Common myeloid progenitor, CD34-positive (primary cell): ENCODE measurements at regions not wholly inside any gene's neighbourhood (a gene's known extent, or its start where the extent isn't known, plus 50 kb on each side); places are given as distances from the start of the nearest gene placed in this dataset.
"Not testable (repeated sequence)": the region's sequence is repeated elsewhere in the genome, so short reads cannot be mapped to it uniquely, and the experiment has no call there.

Experiments used
- CTCF ChIA-PET: fragments of 350-600 bp; sonication (Branson Sonifier 250); formaldehyde crosslinking; loops from one replicate; lab custom pipeline; 2021; ENCODE audit warnings: antibody characterized with exemption; lab: Charles Lee
- POLR2A ChIA-PET: fragments of 350-600 bp; sonication (Branson Sonifier 250); formaldehyde crosslinking; loops from one replicate; lab custom pipeline; 2021; ENCODE audit warnings: antibody characterized with exemption; lab: Charles Lee
- DNase-seq, 3 donors: peaks; one replicate each; pipeline versions ENCODE4 v3.0.0 to v3.0.0-alpha.2; 2013
- H3K27ac ChIP-seq, 2 experiments: 1 replicate in 1 of 2; 2 replicates in 1 of 2; pipeline ENCODE4 v1.7.0; 2013; ENCODE audit warnings: inconsistent platforms in 2 of 2, low read length in 2 of 2, mild to moderate bottlenecking in 2 of 2, low read depth in 1 of 2, moderate library complexity in 1 of 2; ENCODE audit not compliant: severe bottlenecking in 2 of 2, insufficient read depth in 1 of 2, poor library complexity in 1 of 2
- H3K27me3 ChIP-seq, 5 experiments: replicated peaks in 2 of 5; 1 replicate in 3 of 5; 2 replicates in 2 of 5; pipeline versions ENCODE4 v1.6.1 to v1.7.0; 2013; ENCODE audit warnings: low read length in 4 of 5, mild to moderate bottlenecking in 2 of 5, moderate library complexity in 2 of 5, inconsistent platforms in 1 of 5; ENCODE audit not compliant: insufficient read depth in 5 of 5, control insufficient read depth in 4 of 5
- H3K36me3 ChIP-seq, 4 experiments: 1 replicate in 2 of 4; 2 replicates in 2 of 4; pipeline versions ENCODE4 v1.6.1 to v1.7.0; 2013; ENCODE audit warnings: low read length in 3 of 4, control low read depth in 1 of 4, mild to moderate bottlenecking in 1 of 4; ENCODE audit not compliant: control insufficient read depth in 4 of 4, insufficient read depth in 4 of 4
- H3K4me1 ChIP-seq, 4 experiments: 1 replicate in 3 of 4; 2 replicates in 1 of 4; pipeline versions ENCODE4 v1.6.1 to v1.7.1; 2013; ENCODE audit warnings: low read length in 3 of 4, mild to moderate bottlenecking in 3 of 4, control low read depth in 1 of 4, inconsistent platforms in 1 of 4, moderate library complexity in 1 of 4; ENCODE audit not compliant: control insufficient read depth in 4 of 4, insufficient read depth in 4 of 4; ENCODE audit errors: control extremely low read depth in 1 of 4
- H3K4me3 ChIP-seq, 7 experiments: 1 replicate in 4 of 7; 2 replicates in 3 of 7; pipeline versions ENCODE4 v1.5.1 to v1.7.0; 2013; ENCODE audit warnings: mild to moderate bottlenecking in 7 of 7, low read length in 6 of 7, moderate library complexity in 6 of 7, inconsistent platforms in 2 of 7, low read depth in 2 of 7, control low read depth in 1 of 7; ENCODE audit not compliant: insufficient read depth in 4 of 7, control insufficient read depth in 1 of 7; ENCODE audit errors: extremely low read depth in 1 of 7
- H3K9me3 ChIP-seq, 5 experiments: 1 replicate in 4 of 5; 2 replicates in 1 of 5; pipeline versions ENCODE4 v1.6.1 to v1.7.1; 2013; ENCODE audit warnings: low read length in 4 of 5, mild to moderate bottlenecking in 2 of 5, inconsistent platforms in 1 of 5, low read depth in 1 of 5, moderate library complexity in 1 of 5; ENCODE audit not compliant: control insufficient read depth in 4 of 5, insufficient read depth in 2 of 5; ENCODE audit errors: control extremely low read depth in 1 of 5
- WGBS: methylation state at CpG from one replicate; pipeline ENCODE4 v1.1.5; 2013; ENCODE audit not compliant: insufficient coverage; 5-methylcytosine and 5-hydroxymethylcytosine counted together

DNA sequence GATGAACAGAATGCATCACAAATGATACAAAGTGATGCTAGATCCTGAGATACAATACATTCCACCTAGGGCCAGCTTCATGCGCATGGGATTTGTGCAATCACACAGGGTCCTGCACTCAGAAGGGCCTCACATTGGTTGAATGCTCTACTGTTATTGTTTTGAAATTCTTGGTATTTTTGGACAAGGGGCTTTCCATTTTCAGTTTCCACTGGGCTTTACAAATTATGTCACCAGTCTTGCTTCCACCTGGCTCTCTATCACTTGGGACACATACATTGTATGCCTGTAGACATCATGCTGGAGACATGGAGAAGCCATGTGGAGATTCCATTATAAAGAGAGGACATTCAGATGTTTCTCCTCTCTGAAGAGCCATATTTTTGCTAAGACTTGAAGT, 155.8 kb downstream of the NAA11 start:
- Histone ChIP-seq H3K4me3 (no peak overlapping the region), H3K27me3 (no peaks in the 10 kb centered on the region), H3K27ac (no peak overlapping the region), H3K36me3 (no peaks in the 10 kb centered on the region), H3K9me3 (no peaks in the 10 kb centered on the region), H3K4me1 (peaks cover 0 to 3% (median 0%) of the 10 kb centered on the region in 4 experiments)
- CTCF ChIA-PET: no interaction called here
- no peak for DNase-seq
- POLR2A ChIA-PET: no interaction called here
- WGBS: no CpG with 5 or more reads among the region's 1 CpG

DNA sequence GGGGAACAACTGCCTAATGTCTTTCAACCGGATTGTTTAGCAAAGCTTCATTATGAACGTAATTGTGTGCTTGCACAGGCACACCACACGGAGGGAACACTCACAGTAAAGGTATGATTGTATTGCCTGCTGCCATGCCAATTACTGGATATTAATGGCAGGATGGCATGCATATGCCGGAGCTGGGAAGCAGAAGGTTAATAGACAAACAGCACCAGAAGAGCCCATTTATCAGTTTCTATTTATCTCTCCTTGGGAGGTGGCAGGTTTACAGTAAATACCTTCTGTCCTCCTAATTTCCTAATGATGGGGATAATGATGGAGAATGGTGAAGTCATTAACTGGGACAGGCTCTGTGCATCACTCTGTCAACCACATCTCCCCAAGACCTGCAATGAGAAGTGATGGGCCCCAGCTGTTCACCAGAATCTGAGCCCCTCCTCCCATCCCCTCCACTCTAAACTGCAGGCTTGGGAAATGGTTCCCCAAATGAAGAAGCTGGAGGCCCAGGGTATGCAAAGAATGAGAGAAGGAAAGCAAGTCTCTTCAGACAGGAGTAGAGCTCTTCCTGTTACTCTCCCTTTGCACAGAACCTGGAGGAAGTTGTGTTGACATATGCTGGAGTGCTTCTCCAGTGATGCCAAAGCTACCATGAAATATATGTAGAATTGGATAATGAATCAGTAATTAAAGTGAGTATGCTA, 160.8 kb downstream of the NAA11 start:
- 86% methylated on average over 3 of the region's 4 CpGs for WGBS
- H3K9me3 ChIP-seq: no peaks in the 10 kb centered on the region
- H3K27ac ChIP-seq: no peak overlapping the region
- peaks cover 0 to 3% (median 0%) of the 10 kb centered on the region in 4 experiments for H3K4me1 ChIP-seq
- CTCF ChIA-PET: no interaction called here
- H3K27me3 ChIP-seq: no peaks in the 10 kb centered on the region
- H3K36me3 ChIP-seq: no peaks in the 10 kb centered on the region
- no peak for DNase-seq
- no peak overlapping the region for H3K4me3 ChIP-seq
- POLR2A ChIA-PET: no interaction called here

- CTCF ChIA-PET: no interaction called here
- no peaks in the 10 kb centered on the region for H3K9me3 ChIP-seq
- DNase-seq: no peak
- 100% methylated on average over 2 of the region's 4 CpGs for WGBS
- H3K4me3 ChIP-seq: no peak overlapping the region
- H3K27ac ChIP-seq: no peak overlapping the region
- H3K4me1 ChIP-seq: peaks cover 0 to 3% (median 0%) of the 10 kb centered on the region in 4 experiments
- no peaks in the 10 kb centered on the region for H3K36me3 ChIP-seq
- POLR2A ChIA-PET: no interaction called here
- no peaks in the 10 kb centered on the region for H3K27me3 ChIP-seq
These were observed 161.8 kb downstream of the NAA11 start for GRCh38 chr4:79163981-79164490.

GRCh38 chr4:79160962-79161361, 164.9 kb downstream of the NAA11 start:
- H3K36me3 ChIP-seq: no peaks in the 10 kb centered on the region
- no peaks in the 10 kb centered on the region for H3K27me3 ChIP-seq
- no peak for DNase-seq
- no peaks in the 10 kb centered on the region for H3K9me3 ChIP-seq
- H3K4me1 ChIP-seq: peaks cover 0 to 3% (median 0%) of the 10 kb centered on the region in 4 experiments
- no peak overlapping the region for H3K4me3 ChIP-seq
- CTCF ChIA-PET: no interaction called here
- POLR2A ChIA-PET: no interaction called here
- WGBS: no CpG with 5 or more reads among the region's 2 CpGs
- no peak overlapping the region for H3K27ac ChIP-seq

- 100% methylated on average over 1 of the region's 2 CpGs for WGBS
- H3K4me3 ChIP-seq, POLR2A ChIA-PET, H3K36me3 ChIP-seq, H3K9me3 ChIP-seq, H3K27me3 ChIP-seq, DNase-seq, H3K27ac ChIP-seq, H3K4me1 ChIP-seq, CTCF ChIA-PET: not testable (repeated sequence)
These were observed 167.2 kb downstream of the NAA11 start for GRCh38 chr4:79158705-79159104.

GRCh38 chr4:79155336-79155735, 170.5 kb downstream of the NAA11 start:
- WGBS: 100% methylated on average over 1 of the region's 3 CpGs
- Histone ChIP-seq H3K4me1 (no peaks in the 10 kb centered on the region), H3K4me3 (no peak overlapping the region), H3K27ac (no peak overlapping the region), H3K27me3 (no peaks in the 10 kb centered on the region), H3K9me3 (peaks cover 0 to 5% (median 0%) of the 10 kb centered on the region in 5 experiments), H3K36me3 (no peaks in the 10 kb centered on the region)
- ChIA-PET POLR2A (no interaction called here), CTCF (no interaction called here)
- DNase-seq: no peak

GRCh38 chr4:79150820-79151416, 174.9 kb downstream of the NAA11 start:
- H3K36me3 ChIP-seq: no peaks in the 10 kb centered on the region
- no peak for DNase-seq
- H3K9me3 ChIP-seq: peaks cover 0 to 5% (median 1%) of the 10 kb centered on the region in 5 experiments
- H3K4me1 ChIP-seq: no peaks in the 10 kb centered on the region
- CTCF ChIA-PET: no interaction called here
- H3K27me3 ChIP-seq: no peaks in the 10 kb centered on the region
- POLR2A ChIA-PET: no interaction called here
- H3K27ac ChIP-seq: no peak overlapping the region
- H3K4me3 ChIP-seq: no peak overlapping the region
